GM10266 (cell line): ENCODE measurements at regions not wholly inside any gene's neighbourhood (a gene's known extent, or its start where the extent isn't known, plus 50 kb on each side); places are given as distances from the start of the nearest gene placed in this dataset.
"Not testable (repeated sequence)": the region's sequence is repeated elsewhere in the genome, so short reads cannot be mapped to it uniquely, and the experiment has no call there.

Source experiments
- DNase-seq: peaks from one replicate; pipeline ENCODE4 v3.0.0; 2012; ENCODE audit errors: extremely low spot score
- CTCF ChIP-seq: IDR thresholded peaks from 2 replicates; pipeline ENCODE4 v1.5.1; 2012; ENCODE audit warnings: mild to moderate bottlenecking, low read depth; ENCODE audit not compliant: control insufficient read depth, insufficient read depth; ENCODE audit errors: missing control alignments

GRCh38 chr9:7315116-7315515 is 484.5 kb downstream of the DMAC1 start:
- TF ChIP-seq CTCF: no peak
- no peak for DNase-seq

GRCh38 chr9:7313389-7313788 is 486.2 kb downstream of the DMAC1 start:
- TF ChIP-seq CTCF: no peak

GRCh38 chr9:7309051-7309450 is 490.5 kb downstream of the DMAC1 start:
- not testable (repeated sequence) for DNase-seq

More at GRCh38 chr9:7313389-7313788, 486.2 kb downstream of the DMAC1 start:
- DNase-seq: no peak

- DNase-seq: no peak
- no peak for TF ChIP-seq CTCF
Observed at GRCh38 chr9:7305677-7306076, 493.9 kb downstream of the DMAC1 start.

- TF ChIP-seq CTCF: no peak
- DNase-seq: no peak
Observed at GRCh38 chr9:7304627-7304995, 495.0 kb downstream of the DMAC1 start.

- DNase-seq: no peak
- no peak for TF ChIP-seq CTCF
Observed at GRCh38 chr9:7303907-7304626, 495.5 kb downstream of the DMAC1 start.

- TF ChIP-seq CTCF: no peak
- DNase-seq: no peak
Observed at GRCh38 chr9:7300484-7300883, 499.1 kb downstream of the DMAC1 start.

GRCh38 chr9:7298123-7298522 is 501.5 kb downstream of the DMAC1 start:
- peak; percentile 76 for DNase-seq
- TF ChIP-seq CTCF: no peak
